CD14-positive monocyte (primary cell): ENCODE measurements at regions not wholly inside any gene's neighbourhood (a gene's known extent, or its start where the extent isn't known, plus 50 kb on each side); places are given as distances from the start of the nearest gene placed in this dataset.

Experiments
- DNase-seq, 3 donors: peaks; one replicate each; pipeline ENCODE4 v3.0.0-alpha.2; 2011 to 2022
- H2AFZ ChIP-seq: 2 replicates; pipeline ENCODE4 v1.6.0; 2012; ENCODE audit warnings: mild to moderate bottlenecking, low read depth, low read length, inconsistent platforms; ENCODE audit not compliant: insufficient read depth, poor library complexity, severe bottlenecking
- H3K27ac ChIP-seq, 2 donors: 1 replicate in 1 of 2; 2 replicates in 1 of 2; pipeline ENCODE4 v1.5.1; 2012 to 2013; ENCODE audit warnings: low read length in 2 of 2, control low read depth in 1 of 2, inconsistent platforms in 1 of 2, low read depth in 1 of 2, mild to moderate bottlenecking in 1 of 2
- H3K27me3 ChIP-seq, 2 donors: one replicate each; pipeline versions ENCODE4 v1.6.0 to v1.6.1; 2011 to 2013; ENCODE audit warnings: low read length in 2 of 2; ENCODE audit not compliant: control insufficient read depth in 2 of 2, insufficient read depth in 2 of 2
- H3K36me3 ChIP-seq, 2 donors: replicated peaks in 1 of 2; 1 replicate in 1 of 2; 2 replicates in 1 of 2; pipeline versions ENCODE4 v1.5.1 to v1.6.1; 2012 to 2013; ENCODE audit warnings: low read length in 2 of 2, control low read depth in 1 of 2, inconsistent platforms in 1 of 2, mild to moderate bottlenecking in 1 of 2; ENCODE audit not compliant: insufficient read depth in 2 of 2, control insufficient read depth in 1 of 2
- H3K4me1 ChIP-seq, 2 donors: 1 replicate in 1 of 2; 2 replicates in 1 of 2; pipeline versions ENCODE4 v1.5.1 to v1.6.1; 2012 to 2013; ENCODE audit warnings: low read length in 2 of 2, control low read depth in 1 of 2, inconsistent platforms in 1 of 2, mild to moderate bottlenecking in 1 of 2, moderate library complexity in 1 of 2; ENCODE audit not compliant: insufficient read depth in 2 of 2, control insufficient read depth in 1 of 2
- H3K4me2 ChIP-seq: replicated peaks from 2 replicates; pipeline ENCODE3; 2012; ENCODE audit warnings: low read length, moderate library complexity, mild to moderate bottlenecking; ENCODE audit not compliant: poor library complexity, severe bottlenecking; ENCODE audit errors: extremely low read depth
- H3K4me3 ChIP-seq, 3 experiments: fragments of 200-600 bp in 1 of 3; sonication (generic) in 1 of 3; replicated peaks in 1 of 3; 1 replicate in 2 of 3; 2 replicates in 1 of 3; pipeline ENCODE4 v1.5.1; 2011 to 2013; ENCODE audit warnings: low read length in 3 of 3, mild to moderate bottlenecking in 3 of 3, control low read depth in 2 of 3, low read depth in 2 of 3, inconsistent platforms in 1 of 3, moderate library complexity in 1 of 3
- H3K79me2 ChIP-seq: 2 replicates; pipeline ENCODE4 v1.6.0; 2012; ENCODE audit warnings: mild to moderate bottlenecking, control low read depth, inconsistent platforms, low read length, moderate library complexity; ENCODE audit not compliant: insufficient read depth
- H3K9ac ChIP-seq: 2 replicates; pipeline ENCODE4 v1.6.0; 2017; ENCODE audit warnings: low read length, mild to moderate bottlenecking; ENCODE audit not compliant: insufficient read depth, poor library complexity, severe bottlenecking
- H3K9me3 ChIP-seq, 2 donors: replicated peaks in 1 of 2; 1 replicate in 1 of 2; 2 replicates in 1 of 2; pipeline versions ENCODE4 v1.5.1 to v1.6.1; 2012 to 2013; ENCODE audit warnings: low read length in 2 of 2, control low read depth in 1 of 2; ENCODE audit not compliant: control insufficient read depth in 1 of 2, insufficient read depth in 1 of 2
- H4K20me1 ChIP-seq: 2 replicates; pipeline ENCODE4 v1.6.0; 2012; ENCODE audit warnings: mild to moderate bottlenecking, low read length, control low read depth, moderate library complexity; ENCODE audit not compliant: insufficient read depth
- H3K27ac Mint-ChIP-seq, 7 donors: one replicate each; pipeline ENCODE4 v1.8.0; 2020; ENCODE audit warnings: mild to moderate bottlenecking in 7 of 7, mixed read lengths in 7 of 7, moderate library complexity in 6 of 7, inconsistent platforms in 2 of 7
- H3K27me3 Mint-ChIP-seq, 3 donors: one replicate each; pipeline ENCODE4 v1.8.0; 2021 to 2022; ENCODE audit warnings: low read depth in 3 of 3, mild to moderate bottlenecking in 3 of 3, mixed read lengths in 3 of 3, moderate library complexity in 3 of 3, inconsistent platforms in 1 of 3
- H3K36me3 Mint-ChIP-seq, 2 donors: one replicate each; pipeline ENCODE4 v1.8.0; 2020; ENCODE audit warnings: mixed read lengths in 2 of 2, inconsistent platforms in 1 of 2, mild to moderate bottlenecking in 1 of 2
- H3K4me1 Mint-ChIP-seq: one replicate; pipeline ENCODE4 v1.8.0; 2020; ENCODE audit warnings: mild to moderate bottlenecking, mixed read lengths
- H3K4me3 Mint-ChIP-seq, 2 donors: one replicate each; pipeline ENCODE4 v1.8.0; 2020; ENCODE audit warnings: mild to moderate bottlenecking in 2 of 2, mixed read lengths in 2 of 2, moderate library complexity in 1 of 2
- H3K9me3 Mint-ChIP-seq, 7 donors: one replicate each; pipeline ENCODE4 v1.8.0; 2020 to 2022; ENCODE audit warnings: mixed read lengths in 7 of 7, mild to moderate bottlenecking in 6 of 7, moderate library complexity in 6 of 7, inconsistent platforms in 2 of 7
- WGBS: methylation state at CpG from one replicate; pipeline ENCODE4 v1.1.5; 2013; ENCODE audit warnings: missing lambda C conversion rate; ENCODE audit not compliant: insufficient coverage; 5-methylcytosine and 5-hydroxymethylcytosine counted together
- intact Hi-C, 2 donors: fragments of 100-400 bp; cut with micrococcal nuclease; formaldehyde crosslinking; loops; one replicate each; pipeline versions ENCODE4 v1.15.0 to v1.15.1; 2023
- TF ChIP-seq, protein P1 (sequence below): fragments of 200-600 bp; IDR thresholded peaks from one replicate; pipeline ENCODE4 v1.8.0; 2022; ENCODE audit warnings: antibody characterized with exemption, mild to moderate bottlenecking

DNA sequence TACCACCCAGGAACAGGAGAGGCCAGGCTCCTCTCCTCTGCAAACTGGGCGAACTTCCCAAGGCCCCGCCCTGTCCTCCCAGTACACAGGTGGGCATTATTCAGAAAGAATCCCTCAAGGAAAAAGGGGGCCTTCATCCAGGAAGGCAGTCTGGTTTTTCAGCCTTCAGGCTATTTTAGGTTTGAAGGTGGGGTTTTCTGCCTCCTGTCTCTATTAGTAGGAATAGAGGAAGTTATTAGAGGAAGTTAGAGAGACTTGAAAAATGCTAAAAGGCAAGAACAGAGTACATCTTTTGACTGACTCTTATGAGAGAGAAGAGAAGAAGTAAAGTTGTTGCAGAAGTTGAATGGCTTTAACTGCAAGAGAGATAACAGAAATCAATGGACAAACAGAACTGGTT, 250.9 kb upstream of the SORCS1 start:
- no peak overlapping the region for H3K9ac ChIP-seq
- peak in 1 of 3 donors; percentile 14 for DNase-seq
- WGBS: 100% methylated on average over 2 of the region's 2 CpGs
- no peak overlapping the region for H3K4me2 ChIP-seq
- H3K4me1 Mint-ChIP-seq: peaks cover 1% of the 10 kb centered on the region
- no peaks in the 10 kb centered on the region for H3K36me3 Mint-ChIP-seq
- no peak overlapping the region for H3K27ac Mint-ChIP-seq
- no peak overlapping the region for H3K4me3 ChIP-seq
- H2AFZ ChIP-seq: no peak overlapping the region
- H3K79me2 ChIP-seq: no peaks in the 10 kb centered on the region
- no peak overlapping the region for H3K27ac ChIP-seq
- no peaks in the 10 kb centered on the region for H3K36me3 ChIP-seq
- no peaks in the 10 kb centered on the region for H3K9me3 ChIP-seq
- H3K27me3 ChIP-seq: no peaks in the 10 kb centered on the region
- H4K20me1 ChIP-seq: no peaks in the 10 kb centered on the region
- peaks cover 0 to under 1% (median 0%) of the 10 kb centered on the region in 3 donors for H3K27me3 Mint-ChIP-seq
- H3K9me3 Mint-ChIP-seq: peaks cover 0 to 3% (median 0%) of the 10 kb centered on the region in 7 donors
- peaks cover 0 to 3% of the 10 kb centered on the region in 2 donors for H3K4me1 ChIP-seq
- no peak overlapping the region for H3K4me3 Mint-ChIP-seq
- TF ChIP-seq, protein P1, sequence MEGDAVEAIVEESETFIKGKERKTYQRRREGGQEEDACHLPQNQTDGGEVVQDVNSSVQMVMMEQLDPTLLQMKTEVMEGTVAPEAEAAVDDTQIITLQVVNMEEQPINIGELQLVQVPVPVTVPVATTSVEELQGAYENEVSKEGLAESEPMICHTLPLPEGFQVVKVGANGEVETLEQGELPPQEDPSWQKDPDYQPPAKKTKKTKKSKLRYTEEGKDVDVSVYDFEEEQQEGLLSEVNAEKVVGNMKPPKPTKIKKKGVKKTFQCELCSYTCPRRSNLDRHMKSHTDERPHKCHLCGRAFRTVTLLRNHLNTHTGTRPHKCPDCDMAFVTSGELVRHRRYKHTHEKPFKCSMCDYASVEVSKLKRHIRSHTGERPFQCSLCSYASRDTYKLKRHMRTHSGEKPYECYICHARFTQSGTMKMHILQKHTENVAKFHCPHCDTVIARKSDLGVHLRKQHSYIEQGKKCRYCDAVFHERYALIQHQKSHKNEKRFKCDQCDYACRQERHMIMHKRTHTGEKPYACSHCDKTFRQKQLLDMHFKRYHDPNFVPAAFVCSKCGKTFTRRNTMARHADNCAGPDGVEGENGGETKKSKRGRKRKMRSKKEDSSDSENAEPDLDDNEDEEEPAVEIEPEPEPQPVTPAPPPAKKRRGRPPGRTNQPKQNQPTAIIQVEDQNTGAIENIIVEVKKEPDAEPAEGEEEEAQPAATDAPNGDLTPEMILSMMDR: no peak
- intact Hi-C loops: no loop called here

DNA sequence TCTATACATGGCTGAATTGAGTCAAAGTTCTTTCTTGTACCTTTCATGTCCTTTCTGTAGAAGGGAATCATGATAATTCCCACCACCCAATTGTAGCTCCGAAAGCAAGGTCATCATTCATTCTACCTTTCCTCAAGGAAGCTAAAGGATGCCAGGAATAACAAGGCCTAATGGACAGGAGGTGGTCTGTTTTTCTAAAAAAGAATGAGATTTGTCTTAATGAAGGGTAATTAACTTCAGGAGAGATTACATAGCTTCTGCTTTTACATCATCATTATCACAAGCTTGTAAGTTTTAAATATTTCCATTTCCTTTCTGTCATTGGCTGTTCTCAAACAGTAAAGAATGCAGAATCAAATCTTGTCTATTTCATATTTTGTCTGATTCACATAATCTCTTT, 249.5 kb upstream of the SORCS1 start:
- Histone ChIP-seq H3K27ac (no peak overlapping the region), H3K36me3 (no peaks in the 10 kb centered on the region), H3K9me3 (no peaks in the 10 kb centered on the region), H3K4me3 (no peak overlapping the region), H3K9ac (no peak overlapping the region), H4K20me1 (no peaks in the 10 kb centered on the region), H3K27me3 (no peaks in the 10 kb centered on the region), H2AFZ (no peak overlapping the region), H3K4me1 (peaks cover 0 to 3% of the 10 kb centered on the region in 2 donors), H3K4me2 (no peak overlapping the region), H3K79me2 (no peaks in the 10 kb centered on the region)
- no peak for DNase-seq
- Mint-ChIP-seq H3K4me3 (no peak overlapping the region), H3K27me3 (peaks cover 0 to 2% (median 0%) of the 10 kb centered on the region in 3 donors), H3K9me3 (peaks cover 0 to 3% (median 0%) of the 10 kb centered on the region in 7 donors), H3K36me3 (no peaks in the 10 kb centered on the region), H3K4me1 (peaks cover 1% of the 10 kb centered on the region), H3K27ac (no peak overlapping the region)
- TF ChIP-seq, protein P1: no peak
- intact Hi-C loops: no loop called here
- no CpG with 5 or more reads among the region's 1 CpG for WGBS
